HL-60/S4 treated with phorbol 12-myristate 13-acetate at 8.2 ng/mL for 4 days and 3 days (cell line): ENCODE measurements at regions not wholly inside any gene's neighbourhood (a gene's known extent, or its start where the extent isn't known, plus 50 kb on each side); places are given as distances from the start of the nearest gene placed in this dataset.
"Not testable (repeated sequence)": the region's sequence is repeated elsewhere in the genome, so short reads cannot be mapped to it uniquely, and the experiment has no call there.

Experiments
- in situ Hi-C: fragments of 300-500 bp; cut with MboI; formaldehyde crosslinking; loops from 2 replicates; pipeline ENCODE4 v1.15.0; 2022; ENCODE audit warnings: low sequenced_read_pairs

DNA sequence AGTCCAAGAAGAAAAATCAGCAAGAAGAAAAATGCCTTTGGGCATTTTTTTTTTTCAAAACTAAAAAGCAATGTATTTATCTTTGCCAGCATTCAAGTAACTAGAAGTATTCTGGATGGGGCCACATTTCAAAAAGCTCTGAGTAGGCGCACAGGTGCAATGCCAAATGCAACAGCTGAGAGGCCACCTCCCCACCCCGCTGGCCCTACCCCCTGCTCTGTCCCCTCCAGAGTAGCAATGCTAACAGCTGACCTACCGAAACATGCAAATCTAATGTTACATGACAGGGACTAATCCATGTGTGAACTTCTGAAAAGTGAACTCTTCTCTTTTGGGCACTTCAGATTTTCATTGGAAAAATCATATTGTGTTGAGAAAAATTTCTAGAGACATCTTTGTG lies 153.7 kb upstream of the SLC38A2 start:
- in situ Hi-C loops, result no loop called here

DNA sequence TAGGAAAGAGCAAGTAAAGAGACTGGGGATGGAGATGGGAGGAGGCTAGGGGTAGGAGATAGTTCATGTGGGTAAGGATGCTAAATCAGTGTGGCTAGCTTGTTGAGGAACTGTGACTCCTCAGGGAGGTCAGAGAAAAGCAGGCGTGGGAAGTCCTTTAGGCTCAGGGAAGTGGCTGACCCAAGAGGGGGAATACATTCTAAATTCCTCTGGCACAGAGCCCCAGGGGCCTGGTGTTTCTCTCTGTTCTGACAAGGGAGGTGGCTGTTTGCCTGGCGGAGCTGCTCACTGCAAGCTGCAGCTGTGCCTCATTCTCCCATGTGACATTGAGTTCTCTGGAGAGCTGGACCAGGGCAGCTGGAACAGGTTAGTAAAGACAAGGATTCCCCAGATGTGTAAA lies 152.2 kb upstream of the SLC38A2 start:
- in situ Hi-C loops, result no loop called here

GRCh38 chr12:46523863-46524770 lies 151.5 kb upstream of the SLC38A2 start:
- in situ Hi-C loops, result no loop called here

DNA sequence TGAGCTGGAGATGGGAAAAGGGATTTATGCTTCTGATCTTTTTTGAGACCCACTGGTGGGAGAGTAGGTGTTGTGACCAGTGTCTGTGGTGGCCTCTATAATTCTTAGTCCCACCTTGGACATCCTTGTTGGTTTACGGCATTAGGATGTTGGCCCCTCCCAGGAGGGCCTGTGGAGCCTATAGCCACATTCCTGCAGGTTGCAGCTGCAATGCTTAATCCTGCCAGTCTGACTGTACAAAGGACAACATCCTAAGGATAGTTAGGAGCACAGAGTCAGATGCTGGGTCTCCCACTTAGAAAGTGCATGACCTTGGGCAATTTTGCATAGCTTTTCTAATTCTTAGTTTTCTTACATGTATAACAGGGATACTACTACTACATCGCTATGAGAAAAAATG lies 150.9 kb upstream of the SLC38A2 start:
- in situ Hi-C loops, result no loop called here

DNA sequence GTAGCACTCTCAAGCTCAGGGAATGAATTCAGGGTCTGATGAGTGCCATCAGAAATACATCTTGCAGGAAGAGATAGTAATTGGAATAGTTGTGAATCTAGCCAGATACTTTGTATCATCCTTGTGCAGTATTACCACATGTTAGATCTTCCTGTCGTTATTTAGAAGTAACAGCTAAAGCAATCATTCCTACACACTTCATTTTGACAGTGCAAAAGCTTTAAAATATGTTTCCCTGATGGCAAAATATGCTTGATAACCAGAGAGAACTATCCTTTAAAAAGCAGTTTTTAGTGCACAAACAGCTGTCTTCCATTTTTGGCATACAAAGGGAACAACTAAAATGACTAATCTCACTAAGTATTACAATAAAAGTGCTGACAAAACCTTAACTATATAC lies 149.5 kb upstream of the SLC38A2 start:
- in situ Hi-C loops, result no loop called here

- in situ Hi-C loops, result no loop called here
Observed at GRCh38 chr12:46521145-46521544, 148.6 kb upstream of the SLC38A2 start.

DNA sequence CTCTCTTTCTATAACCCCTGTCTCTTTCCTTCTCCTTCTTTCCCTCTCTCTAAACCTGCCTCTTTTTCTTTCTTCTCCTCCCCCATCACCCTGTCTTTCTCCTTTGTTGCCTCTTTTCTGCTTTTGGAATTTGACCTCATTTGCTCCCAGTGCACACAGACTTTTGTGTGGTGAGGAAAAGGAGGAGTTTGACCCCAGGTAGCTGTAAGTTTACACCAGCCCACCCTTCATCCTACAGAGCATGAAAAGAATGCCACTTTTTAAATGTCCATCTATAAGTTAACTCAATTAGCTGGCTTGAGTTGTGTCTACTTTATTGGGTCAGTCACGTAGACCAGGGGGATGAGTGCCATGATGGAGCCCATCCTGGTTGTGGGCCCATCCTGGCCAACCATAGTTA lies 146.8 kb upstream of the SLC38A2 start:
- in situ Hi-C loops, result no loop called here

DNA sequence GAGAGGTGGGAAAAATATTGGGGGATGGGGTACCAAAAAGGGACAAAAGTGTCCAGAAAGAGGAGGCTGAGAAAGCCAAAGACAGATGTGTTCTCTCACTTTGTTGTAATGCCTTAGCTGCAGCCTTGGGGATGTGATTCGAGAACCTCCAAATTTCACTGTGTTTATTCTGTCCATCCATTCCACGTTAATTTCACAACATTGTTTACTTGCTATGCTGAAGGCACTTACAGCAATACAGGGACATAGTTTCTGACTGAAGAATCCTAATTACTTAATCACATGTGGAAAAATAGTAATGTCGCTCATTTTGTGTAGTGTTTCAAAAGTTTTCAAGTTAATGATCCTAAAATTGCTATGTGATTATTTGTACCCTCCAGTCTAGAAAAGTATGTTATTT lies 146.2 kb upstream of the SLC38A2 start:
- in situ Hi-C loops, result no loop called here

DNA sequence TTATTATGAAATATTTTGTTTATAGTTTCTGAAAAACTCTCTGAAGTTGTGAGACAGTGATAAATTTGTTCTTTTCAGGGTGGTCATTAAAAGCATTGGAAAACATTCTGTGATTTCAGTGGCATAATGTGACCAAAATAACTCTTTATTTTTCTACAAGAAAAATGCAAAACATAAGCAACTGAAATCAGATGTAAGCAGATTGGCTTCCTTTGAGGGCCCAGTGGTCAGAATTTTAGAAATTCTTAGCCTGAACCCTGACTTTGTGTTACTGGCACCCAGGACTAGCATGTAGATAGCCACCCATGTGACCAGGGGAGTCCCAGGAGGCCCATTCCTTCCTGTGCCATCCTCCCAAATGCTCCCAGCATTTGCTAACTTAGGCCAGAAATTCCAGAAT lies 145.6 kb upstream of the SLC38A2 start:
- in situ Hi-C loops, result no loop called here

GRCh38 chr12:46517579-46517962 lies 145.0 kb upstream of the SLC38A2 start:
- in situ Hi-C loops, result no loop called here

- in situ Hi-C loops, result no loop called here
Observed at GRCh38 chr12:46516933-46517578, 144.5 kb upstream of the SLC38A2 start.

- in situ Hi-C loops, result no loop called here
Observed at GRCh38 chr12:46516238-46516932, 143.8 kb upstream of the SLC38A2 start.

DNA sequence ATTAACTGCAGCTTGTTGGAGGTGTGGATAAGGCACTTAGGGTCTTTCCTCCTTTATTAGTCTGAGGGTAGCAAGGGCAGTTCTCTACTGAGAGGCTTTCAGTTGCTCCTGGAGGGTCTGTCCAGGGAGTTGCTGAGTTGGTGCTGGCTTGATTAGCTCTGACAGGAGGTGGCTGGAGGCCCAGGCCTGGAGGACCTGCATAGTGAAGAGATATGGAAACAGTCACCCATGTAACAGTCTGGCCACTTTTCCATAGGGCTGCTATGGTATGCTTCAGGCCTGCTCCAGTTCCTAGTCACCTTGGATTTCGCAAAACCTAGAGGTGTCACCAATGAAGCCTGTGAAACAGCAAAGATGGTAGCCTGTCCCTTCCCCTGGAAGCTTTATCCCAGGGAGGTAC lies 143.3 kb upstream of the SLC38A2 start:
- in situ Hi-C loops, result no loop called here

DNA sequence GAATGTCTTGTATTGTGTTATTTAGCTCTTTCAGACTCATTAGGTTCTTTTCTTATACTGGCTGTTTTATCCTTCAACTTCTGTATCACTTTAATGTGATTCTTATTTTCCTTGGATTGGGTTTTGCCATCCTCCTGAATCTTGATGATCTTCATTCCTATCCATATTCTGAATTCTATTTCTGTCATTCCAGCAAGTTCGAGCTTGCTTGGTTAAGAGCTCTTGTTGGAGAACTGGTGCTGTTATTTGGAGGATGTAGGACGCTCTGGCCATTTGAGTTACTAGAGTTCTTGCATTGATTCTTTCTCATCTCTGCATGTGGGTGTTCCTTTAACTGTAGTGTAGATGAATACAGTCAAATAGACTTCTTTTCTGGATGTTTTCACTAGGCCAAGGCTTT lies 142.3 kb upstream of the SLC38A2 start:
- in situ Hi-C loops, result no loop called here

DNA sequence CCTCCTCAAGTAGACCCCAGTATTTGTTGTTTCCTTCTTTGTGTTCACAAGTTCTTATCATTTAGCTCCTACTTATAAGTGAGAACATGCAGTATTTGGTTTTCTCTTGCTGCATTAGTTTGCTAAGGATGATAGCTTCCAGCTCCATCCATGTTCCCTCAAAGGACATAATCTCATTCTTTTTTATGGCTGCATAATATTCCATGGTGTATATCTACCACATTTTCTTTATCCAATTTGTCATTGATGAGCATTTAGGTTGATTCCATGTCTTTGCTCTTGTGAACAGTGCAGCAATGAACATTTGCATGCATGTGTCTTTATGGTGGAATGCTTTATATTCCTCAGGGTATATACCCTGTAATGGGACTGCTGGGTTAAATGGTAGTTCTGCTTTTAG lies 137.7 kb upstream of the SLC38A2 start:
- in situ Hi-C loops, result not testable (repeated sequence)

DNA sequence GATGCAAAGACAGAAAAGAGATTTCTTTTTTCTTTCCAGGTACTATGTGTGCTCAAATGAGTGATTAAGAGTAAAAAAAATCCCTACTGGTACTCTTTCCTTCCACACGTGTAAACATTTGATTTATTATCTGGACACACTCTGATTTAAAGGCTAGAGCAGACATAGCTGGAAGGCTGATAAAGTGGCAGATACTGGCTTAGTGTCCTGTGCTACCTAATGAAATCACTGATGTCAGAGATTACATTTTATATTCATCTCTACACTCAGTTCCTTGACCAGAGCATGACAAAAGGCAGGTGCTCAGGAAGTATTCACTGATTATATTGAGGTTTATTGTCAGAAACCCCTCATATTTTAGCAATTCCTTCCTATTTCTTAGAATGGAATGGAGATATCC lies 136.6 kb upstream of the SLC38A2 start:
- in situ Hi-C loops, result no loop called here

DNA sequence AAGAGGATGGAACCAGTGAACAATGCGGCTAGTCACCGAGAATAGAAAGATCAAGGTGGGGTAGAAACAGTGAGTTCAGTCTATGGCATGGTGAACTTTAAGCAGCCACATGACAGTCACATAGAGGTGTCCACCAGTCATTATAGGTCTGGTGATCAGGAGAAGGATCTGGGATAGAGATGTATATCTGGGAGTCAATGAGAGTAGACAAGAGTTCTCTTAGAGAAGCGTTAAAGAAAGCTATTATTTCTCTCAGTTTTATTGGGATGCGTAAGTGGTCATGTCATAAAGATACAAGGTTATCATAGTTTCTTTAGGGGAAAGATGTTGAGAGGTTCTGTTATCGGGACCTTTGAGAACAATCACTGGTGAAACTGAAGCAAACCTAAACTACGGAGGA lies 136.1 kb upstream of the SLC38A2 start:
- in situ Hi-C loops, result no loop called here

DNA sequence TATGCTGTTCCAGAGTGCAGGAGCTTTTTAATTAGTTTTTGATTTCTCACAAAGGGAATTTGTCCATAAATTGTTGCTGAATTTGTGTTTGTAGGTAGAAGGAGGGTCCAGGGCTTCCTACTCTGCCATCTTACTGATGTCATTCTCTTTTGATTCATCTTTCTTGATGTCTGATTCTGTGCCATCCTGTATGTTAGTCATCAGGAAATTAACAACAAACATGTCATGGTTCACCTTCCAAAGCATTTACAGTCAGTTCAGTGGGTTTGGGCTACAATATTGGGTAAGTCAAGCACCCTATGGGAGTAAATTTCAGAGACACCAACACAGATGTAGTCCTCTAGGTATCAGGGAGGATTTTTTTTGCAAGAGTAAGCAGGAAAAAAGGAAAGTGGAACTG lies 135.2 kb upstream of the SLC38A2 start:
- in situ Hi-C loops, result no loop called here

DNA sequence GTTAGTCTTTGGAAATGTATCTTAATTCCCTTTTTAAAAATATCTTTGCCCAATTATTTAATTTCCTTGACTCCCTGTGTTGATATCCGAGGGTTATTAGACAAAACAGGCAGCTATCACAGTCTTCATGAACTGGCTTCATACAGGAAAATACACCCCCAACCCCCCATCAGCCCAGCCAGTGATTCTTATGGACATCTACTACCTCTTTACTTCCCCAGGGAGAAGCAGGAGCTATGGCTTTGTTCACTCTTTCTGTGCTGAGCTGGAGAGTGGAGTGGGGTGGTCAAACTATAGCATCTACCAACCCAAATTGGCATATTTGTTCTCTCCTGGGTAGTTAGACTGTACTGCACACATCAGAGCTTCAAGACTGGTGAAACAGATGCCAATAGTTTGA lies 134.4 kb upstream of the SLC38A2 start:
- in situ Hi-C loops, result no loop called here

- in situ Hi-C loops, result no loop called here
Observed at GRCh38 chr12:46506198-46506597, 133.6 kb upstream of the SLC38A2 start.

- in situ Hi-C loops, result no loop called here
Observed at GRCh38 chr12:46504494-46504893, 131.9 kb upstream of the SLC38A2 start.

DNA sequence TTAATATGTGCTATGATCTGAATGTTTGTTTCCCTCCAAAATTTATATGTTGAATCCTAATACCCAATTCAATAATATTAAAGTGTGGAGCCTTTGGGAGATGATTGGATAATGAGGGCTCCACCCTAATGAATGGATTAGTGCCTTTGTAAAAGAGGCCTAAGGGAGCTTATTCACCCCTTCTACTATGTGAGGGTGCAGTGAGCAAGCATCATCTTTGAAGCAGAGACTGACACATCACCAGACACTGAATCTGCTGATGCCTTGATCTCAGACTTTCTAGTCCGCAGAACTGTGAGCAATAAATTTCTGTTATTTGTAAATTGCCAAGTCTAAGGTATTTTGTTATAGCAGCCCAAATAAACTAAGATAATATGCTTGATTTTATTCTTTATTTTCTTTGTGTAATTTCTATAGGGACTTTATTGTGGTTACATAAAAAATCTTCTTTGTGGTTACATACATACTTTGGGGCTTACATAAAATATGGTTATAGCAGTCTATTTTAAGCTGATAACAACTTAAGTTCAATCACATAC lies 131.1 kb upstream of the SLC38A2 start:
- in situ Hi-C loops, result no loop called here
